ENCODE measurements at regions not wholly inside any gene's neighbourhood (a gene's known extent, or its start where the extent isn't known, plus 50 kb on each side); places are given as distances from the start of the nearest gene placed in this dataset.

GRCh38 chr21:41685511-41686149, 81.2 kb downstream of the RIPK4 start:
- TF ChIP-seq CTCF (IDR thresholded peaks at IDR 0.05; ENCODE audit: low read depth, low read length, poor library complexity, severe bottlenecking) (no peak), EZH2phosphoT487 (IDR thresholded peaks at IDR 0.05; ENCODE audit: borderline replicate concordance, low read length) (no peak)
